H1 (cell line): ENCODE measurements at regions not wholly inside any gene's neighbourhood (a gene's known extent, or its start where the extent isn't known, plus 50 kb on each side); places are given as distances from the start of the nearest gene placed in this dataset.

Experiments used
- BACH1 ChIP-seq: IDR thresholded peaks from 2 replicates; pipeline ENCODE4 v1.6.1; 2012; ENCODE audit warnings: low read length, improper control_type of control experiment
- CEBPB ChIP-seq: IDR thresholded peaks from 2 replicates; pipeline ENCODE4 v1.6.1; 2012; ENCODE audit warnings: low read depth, low read length
- CREB1 ChIP-seq: IDR thresholded peaks from 2 replicates; pipeline ENCODE4 v1.6.1; 2012; ENCODE audit warnings: inconsistent platforms
- HDAC2 ChIP-seq, 2 experiments: fragments of 300-600 bp in 1 of 2; sonication (generic) in 1 of 2; IDR thresholded peaks; 2 replicates each; pipeline ENCODE4 v1.6.1; 2011 to 2012; ENCODE audit warnings: low read depth in 2 of 2, low read length in 2 of 2, mild to moderate bottlenecking in 2 of 2, moderate library complexity in 2 of 2, borderline replicate concordance in 1 of 2, inconsistent platforms in 1 of 2
- MAFK ChIP-seq: IDR thresholded peaks from 2 replicates; pipeline ENCODE4 v1.6.1; 2012; ENCODE audit warnings: low read depth, mild to moderate bottlenecking, improper control_type of control experiment, low read length
- NRF1 ChIP-seq: IDR thresholded peaks from 2 replicates; pipeline ENCODE4 v1.6.1; 2011; ENCODE audit warnings: mild to moderate bottlenecking, low read depth, low read length, improper control_type of control experiment
- POLR2A ChIP-seq, 2 experiments: IDR thresholded peaks; 1 replicate in 1 of 2; 2 replicates in 1 of 2; pipeline ENCODE4 v1.6.1; 2011; ENCODE audit warnings: low read depth in 2 of 2, low read length in 2 of 2, mild to moderate bottlenecking in 2 of 2; ENCODE audit errors: control extremely low read depth in 1 of 2
- POLR2AphosphoS5 ChIP-seq: IDR thresholded peaks from 2 replicates; pipeline ENCODE4 v1.6.1; 2011; ENCODE audit warnings: low read depth, low read length
- RFX5 ChIP-seq: IDR thresholded peaks from 2 replicates; pipeline ENCODE4 v1.6.1; 2011; ENCODE audit warnings: low read depth, low read length, improper control_type of control experiment, borderline replicate concordance
- RNF2 ChIP-seq: fragments of 200-900, 300-1000 bp; sonication (generic); IDR thresholded peaks from 2 replicates; pipeline ENCODE4 v1.7.1; 2016; ENCODE audit warnings: borderline replicate concordance, low read depth, mild to moderate bottlenecking, antibody characterized with exemption, low read length; ENCODE audit not compliant: poor library complexity, severe bottlenecking; ENCODE audit errors: missing control alignments
- SP1 ChIP-seq: IDR thresholded peaks from 2 replicates; pipeline ENCODE4 v1.6.1; 2011; ENCODE audit warnings: low read depth, low read length
- SP2 ChIP-seq: IDR thresholded peaks from 2 replicates; pipeline ENCODE4 v1.6.1; 2012; ENCODE audit warnings: mild to moderate bottlenecking, low read length, inconsistent platforms
- TF ChIP-seq, protein P1 (sequence below), 3 experiments: IDR thresholded peaks; 1 replicate in 2 of 3; 2 replicates in 1 of 3; pipeline versions ENCODE4 v1.5.1 to v1.6.1; 2011; ENCODE audit warnings: low read length in 3 of 3, mild to moderate bottlenecking in 3 of 3, inconsistent platforms in 2 of 3, low read depth in 1 of 3, moderate library complexity in 1 of 3; ENCODE audit not compliant: insufficient read depth in 1 of 3; ENCODE audit errors: control extremely low read depth in 1 of 3

DNA sequence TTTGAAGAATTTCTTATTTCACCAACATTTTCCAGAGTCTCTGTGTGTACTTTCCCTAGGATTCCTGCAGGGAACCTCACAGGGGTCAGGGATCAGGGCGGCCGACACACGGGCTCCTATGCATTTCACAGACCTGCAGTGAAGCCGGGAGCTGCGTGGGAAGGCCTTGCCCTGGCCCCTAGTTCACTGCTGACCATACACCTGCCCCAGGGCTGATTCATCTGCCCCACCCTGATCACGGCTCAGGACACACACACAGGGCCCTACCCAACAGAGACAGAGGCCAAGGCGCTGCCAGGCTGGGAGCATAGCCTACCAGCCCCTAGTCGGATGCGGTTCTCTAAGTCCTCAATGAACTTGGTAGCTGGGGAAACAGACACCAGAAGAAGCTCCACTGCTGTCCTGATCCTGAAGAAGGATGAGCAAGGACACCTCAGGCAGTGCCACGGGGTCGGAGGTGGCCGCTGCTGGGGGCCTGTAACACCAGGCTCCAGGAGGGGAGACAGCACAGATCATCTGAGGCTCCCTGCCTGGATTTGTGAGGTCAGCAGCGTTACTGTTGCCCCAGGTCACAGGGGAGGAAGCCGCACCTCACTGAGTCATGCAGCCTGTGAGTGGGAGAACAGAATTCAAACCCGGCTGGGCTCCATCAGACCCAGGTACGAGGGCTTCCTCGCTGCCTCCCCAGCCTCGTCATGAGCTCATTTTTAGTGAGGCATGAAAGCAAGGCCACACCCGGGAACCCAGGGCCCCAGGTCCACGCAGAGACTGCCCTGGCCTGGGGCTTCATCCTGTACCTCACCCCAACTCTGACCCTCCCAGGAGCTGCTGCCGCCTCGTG, 278.8 kb upstream of the PPP2R2D start:
- TF ChIP-seq SP1: no peak
- TF ChIP-seq POLR2A (IDR thresholded peaks at IDR 0.05; ENCODE audit: control extremely low read depth in 1 of 2, low read depth in 2 of 2, low read length in 2 of 2): no peak
- no peak for TF ChIP-seq CEBPB
- TF ChIP-seq RFX5: no peak
- no peak for TF ChIP-seq POLR2AphosphoS5
- no peak for TF ChIP-seq NRF1
- TF ChIP-seq CREB1: no peak
- TF ChIP-seq RNF2: no peak
- no peak for TF ChIP-seq HDAC2 (IDR thresholded peaks at IDR 0.05; ENCODE audit: borderline replicate concordance in 1 of 2, low read depth in 2 of 2, low read length in 2 of 2)
- TF ChIP-seq, protein P1, sequence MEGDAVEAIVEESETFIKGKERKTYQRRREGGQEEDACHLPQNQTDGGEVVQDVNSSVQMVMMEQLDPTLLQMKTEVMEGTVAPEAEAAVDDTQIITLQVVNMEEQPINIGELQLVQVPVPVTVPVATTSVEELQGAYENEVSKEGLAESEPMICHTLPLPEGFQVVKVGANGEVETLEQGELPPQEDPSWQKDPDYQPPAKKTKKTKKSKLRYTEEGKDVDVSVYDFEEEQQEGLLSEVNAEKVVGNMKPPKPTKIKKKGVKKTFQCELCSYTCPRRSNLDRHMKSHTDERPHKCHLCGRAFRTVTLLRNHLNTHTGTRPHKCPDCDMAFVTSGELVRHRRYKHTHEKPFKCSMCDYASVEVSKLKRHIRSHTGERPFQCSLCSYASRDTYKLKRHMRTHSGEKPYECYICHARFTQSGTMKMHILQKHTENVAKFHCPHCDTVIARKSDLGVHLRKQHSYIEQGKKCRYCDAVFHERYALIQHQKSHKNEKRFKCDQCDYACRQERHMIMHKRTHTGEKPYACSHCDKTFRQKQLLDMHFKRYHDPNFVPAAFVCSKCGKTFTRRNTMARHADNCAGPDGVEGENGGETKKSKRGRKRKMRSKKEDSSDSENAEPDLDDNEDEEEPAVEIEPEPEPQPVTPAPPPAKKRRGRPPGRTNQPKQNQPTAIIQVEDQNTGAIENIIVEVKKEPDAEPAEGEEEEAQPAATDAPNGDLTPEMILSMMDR (IDR thresholded peaks at IDR 0.05; ENCODE audit: control extremely low read depth in 1 of 3, insufficient read depth in 1 of 3, low read depth in 1 of 3, low read length in 3 of 3): no peak
- no peak for TF ChIP-seq BACH1
- TF ChIP-seq MAFK: no peak
- no peak for TF ChIP-seq SP2
